ENCODE measurements at regions not wholly inside any gene's neighbourhood (a gene's known extent, or its start where the extent isn't known, plus 50 kb on each side); places are given as distances from the start of the nearest gene placed in this dataset.

DNA sequence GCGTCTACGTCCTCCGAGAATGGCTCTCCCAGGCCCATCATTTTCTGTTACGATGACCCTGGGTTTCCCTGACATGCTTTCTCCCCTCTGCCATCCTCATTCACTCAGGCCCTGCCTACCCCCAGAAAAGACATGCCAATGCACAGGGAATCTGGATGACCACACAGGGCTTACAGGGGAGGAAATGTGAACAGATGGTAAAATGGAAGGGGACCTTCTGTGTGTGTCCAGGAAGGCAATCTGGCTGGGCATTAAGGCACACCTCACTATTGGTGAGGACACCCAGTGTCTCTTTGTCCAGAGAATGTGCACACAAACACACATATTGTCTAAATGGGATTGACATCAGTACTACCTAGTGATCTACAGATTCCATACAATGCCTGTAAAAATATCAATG, 769.9 kb upstream of the AMELY start:
- Histone ChIP-seq H3K27ac (ENCODE audit: low read length) (no peak overlapping the region), H3K79me2 (ENCODE audit: low read length) (no peaks in the 10 kb centered on the region), H3K36me3 (replicated peaks; ENCODE audit: low read depth, low read length) (no peaks in the 10 kb centered on the region), H2AFZ (ENCODE audit: low read depth, low read length) (no peak overlapping the region), H3K9ac (ENCODE audit: low read length) (no peak overlapping the region), H3K9me3 (ENCODE audit: insufficient read depth, low read length) (no peaks in the 10 kb centered on the region), H3K27me3 (ENCODE audit: low read depth, low read length) (no peaks in the 10 kb centered on the region), H3K4me3 (ENCODE audit: low read length) (no peak overlapping the region), H4K20me1 (ENCODE audit: insufficient read depth, low read length) (no peaks in the 10 kb centered on the region), H3K4me2 (ENCODE audit: low read length) (no peak overlapping the region), H3K4me1 (ENCODE audit: low read length) (no peaks in the 10 kb centered on the region)
- TF ChIP-seq CTCF (IDR thresholded peaks at IDR 0.05; ENCODE audit: low read depth, low read length) (no peak), EZH2phosphoT487 (IDR thresholded peaks at IDR 0.05; ENCODE audit: low read depth) (no peak)

- H2AFZ ChIP-seq (ENCODE audit: low read depth, low read length), result no peak overlapping the region
- no peaks in the 10 kb centered on the region for H3K4me1 ChIP-seq (ENCODE audit: low read length)
- H3K4me3 ChIP-seq (ENCODE audit: low read length), result no peak overlapping the region
- no peak overlapping the region for H3K4me2 ChIP-seq (ENCODE audit: low read length)
- TF ChIP-seq EZH2phosphoT487 (IDR thresholded peaks at IDR 0.05; ENCODE audit: low read depth) (no peak), CTCF (IDR thresholded peaks at IDR 0.05; ENCODE audit: low read depth, low read length) (no peak)
- H3K9ac ChIP-seq (ENCODE audit: low read length), result no peak overlapping the region
- H3K36me3 ChIP-seq (replicated peaks; ENCODE audit: low read depth, low read length), result no peaks in the 10 kb centered on the region
- H3K27ac ChIP-seq (ENCODE audit: low read length), result no peak overlapping the region
- H3K79me2 ChIP-seq (ENCODE audit: low read length), result no peaks in the 10 kb centered on the region
- no peaks in the 10 kb centered on the region for H3K9me3 ChIP-seq (ENCODE audit: insufficient read depth, low read length)
- H3K27me3 ChIP-seq (ENCODE audit: low read depth, low read length), result no peaks in the 10 kb centered on the region
- H4K20me1 ChIP-seq (ENCODE audit: insufficient read depth, low read length), result no peaks in the 10 kb centered on the region
Observed at GRCh38 chrY:7674465-7674864, 762.9 kb upstream of the AMELY start.

DNA sequence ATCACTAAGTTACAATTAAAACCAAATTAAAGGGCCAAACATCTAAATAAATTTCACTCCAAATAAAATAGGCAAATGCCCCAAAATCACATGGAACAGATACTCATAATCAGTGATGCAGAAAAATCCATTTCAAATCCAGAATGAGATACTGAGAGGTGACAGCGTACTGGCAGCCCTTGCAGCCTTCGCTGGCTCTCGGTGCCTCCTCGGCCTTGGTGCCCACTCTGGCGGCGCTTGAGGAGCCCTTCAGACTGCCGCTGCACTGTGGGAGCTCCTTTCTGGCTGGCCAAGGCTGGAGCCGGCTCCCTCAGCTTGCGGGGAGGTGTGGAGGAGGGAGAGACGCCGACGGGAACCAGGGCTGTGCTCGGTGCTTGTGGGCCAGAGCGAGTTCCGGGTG, 761.2 kb upstream of the AMELY start:
- H3K4me1 ChIP-seq (ENCODE audit: low read length), result no peaks in the 10 kb centered on the region
- no peaks in the 10 kb centered on the region for H3K79me2 ChIP-seq (ENCODE audit: low read length)
- H4K20me1 ChIP-seq (ENCODE audit: insufficient read depth, low read length), result no peaks in the 10 kb centered on the region
- H3K36me3 ChIP-seq (replicated peaks; ENCODE audit: low read depth, low read length), result no peaks in the 10 kb centered on the region
- no peak overlapping the region for H3K27ac ChIP-seq (ENCODE audit: low read length)
- no peak overlapping the region for H2AFZ ChIP-seq (ENCODE audit: low read depth, low read length)
- H3K4me3 ChIP-seq (ENCODE audit: low read length), result no peak overlapping the region
- no peak overlapping the region for H3K9ac ChIP-seq (ENCODE audit: low read length)
- TF ChIP-seq CTCF (IDR thresholded peaks at IDR 0.05; ENCODE audit: low read depth, low read length) (no peak), EZH2phosphoT487 (IDR thresholded peaks at IDR 0.05; ENCODE audit: low read depth) (no peak)
- H3K27me3 ChIP-seq (ENCODE audit: low read depth, low read length), result no peaks in the 10 kb centered on the region
- no peaks in the 10 kb centered on the region for H3K9me3 ChIP-seq (ENCODE audit: insufficient read depth, low read length)
- H3K4me2 ChIP-seq (ENCODE audit: low read length), result no peak overlapping the region

GRCh38 chrY:7663261-7663660, 751.7 kb upstream of the AMELY start:
- no peaks in the 10 kb centered on the region for H3K9me3 ChIP-seq (ENCODE audit: insufficient read depth, low read length)
- no peaks in the 10 kb centered on the region for H3K79me2 ChIP-seq (ENCODE audit: low read length)
- H2AFZ ChIP-seq (ENCODE audit: low read depth, low read length), result no peak overlapping the region
- no peaks in the 10 kb centered on the region for H3K36me3 ChIP-seq (replicated peaks; ENCODE audit: low read depth, low read length)
- peaks cover 12% of the 10 kb centered on the region for H3K4me1 ChIP-seq (ENCODE audit: low read length)
- no peak for TF ChIP-seq CTCF (IDR thresholded peaks at IDR 0.05; ENCODE audit: low read depth, low read length)
- TF ChIP-seq EZH2phosphoT487 (IDR thresholded peaks at IDR 0.05; ENCODE audit: low read depth), result no peak
- H3K9ac ChIP-seq (ENCODE audit: low read length), result no peak overlapping the region
- H3K4me3 ChIP-seq (ENCODE audit: low read length), result no peak overlapping the region
- H3K4me2 ChIP-seq (ENCODE audit: low read length), result no peak overlapping the region
- H4K20me1 ChIP-seq (ENCODE audit: insufficient read depth, low read length), result no peaks in the 10 kb centered on the region
- no peak overlapping the region for H3K27ac ChIP-seq (ENCODE audit: low read length)
- H3K27me3 ChIP-seq (ENCODE audit: low read depth, low read length), result no peaks in the 10 kb centered on the region

All from OCI-LY3 (cell line).